Adrenal gland (tissue), 5 donors: ENCODE measurements at regions not wholly inside any gene's neighbourhood (a gene's known extent, or its start where the extent isn't known, plus 50 kb on each side); places are given as distances from the start of the nearest gene placed in this dataset.

Source experiments
- CTCF ChIP-seq, 6 experiments: fragments of 450-650 bp in 4 of 6; fragments of 200-600 bp in 2 of 6; sonication (generic) in 1 of 6; IDR thresholded peaks; 1 replicate in 5 of 6; 2 replicates in 1 of 6; pipeline versions ENCODE4 v1.5.1 to v1.8.0; 2016 to 2021; ENCODE audit warnings: antibody characterized with exemption in 6 of 6, mild to moderate bottlenecking in 2 of 6, moderate library complexity in 1 of 6
- POLR2A ChIP-seq, 2 donors: fragments of 450-650 bp; IDR thresholded peaks; one replicate each; pipeline ENCODE4 v1.6.1; 2017; ENCODE audit warnings: antibody characterized with exemption in 2 of 2, mild to moderate bottlenecking in 2 of 2, moderate library complexity in 1 of 2
- donor health status: DM: no; HTN: no; CAD: no.

GRCh38 chr9:93892748-93893147, 62.4 kb downstream of the BARX1 start:
- TF ChIP-seq CTCF (IDR thresholded peaks at IDR 0.05) = no peak
- TF ChIP-seq POLR2A (IDR thresholded peaks at IDR 0.05) = no peak
